Mesothelial cell of epicardium (in vitro differentiated cells): ENCODE measurements at regions not wholly inside any gene's neighbourhood (a gene's known extent, or its start where the extent isn't known, plus 50 kb on each side); places are given as distances from the start of the nearest gene placed in this dataset.

ENCODE experiments used
- DNase-seq, 2 experiments: peaks; one replicate each; pipeline ENCODE4 v3.0.0; 2021; ENCODE audit warnings: low spot score in 2 of 2; ENCODE audit not compliant: unreplicated experiment in 2 of 2
- H3K27ac Mint-ChIP-seq: 2 replicates; pipeline ENCODE4 v1.8.0; 2021; ENCODE audit warnings: mixed read lengths
- H3K27me3 Mint-ChIP-seq: 2 replicates; pipeline ENCODE4 v1.8.0; 2021; ENCODE audit warnings: low read depth, mixed read lengths
- H3K36me3 Mint-ChIP-seq: 2 replicates; pipeline ENCODE4 v1.8.0; 2021; ENCODE audit warnings: mixed read lengths
- H3K4me1 Mint-ChIP-seq: 2 replicates; pipeline ENCODE4 v1.8.0; 2021; ENCODE audit warnings: mixed read lengths
- H3K4me3 Mint-ChIP-seq: 2 replicates; pipeline ENCODE4 v1.8.0; 2021; ENCODE audit warnings: mild to moderate bottlenecking, moderate library complexity, mixed read lengths
- H3K9me3 Mint-ChIP-seq: 2 replicates; pipeline ENCODE4 v1.8.0; 2021; ENCODE audit warnings: mixed read lengths
- CTCF ChIP-seq: fragments of 200-600 bp; sonication (generic); IDR thresholded peaks from one replicate; pipeline ENCODE4 v1.5.0; 2021; ENCODE audit warnings: antibody characterized with exemption; ENCODE audit not compliant: unreplicated experiment

- Mint-ChIP-seq H3K27me3 (no peaks in the 10 kb centered on the region), H3K36me3 (no peaks in the 10 kb centered on the region), H3K27ac (no peak overlapping the region), H3K9me3 (no peaks in the 10 kb centered on the region), H3K4me3 (no peak overlapping the region), H3K4me1 (peaks cover 42% of the 10 kb centered on the region)
- TF ChIP-seq CTCF: no peak
- DNase-seq: no peak
Observed at GRCh38 chr2:236975766-236976165, 109.9 kb upstream of the COPS8 start.

- TF ChIP-seq CTCF: no peak
- no peak for DNase-seq
- H3K4me3 Mint-ChIP-seq: no peak overlapping the region
- H3K36me3 Mint-ChIP-seq: no peaks in the 10 kb centered on the region
- H3K9me3 Mint-ChIP-seq: no peaks in the 10 kb centered on the region
- no peaks in the 10 kb centered on the region for H3K27me3 Mint-ChIP-seq
- peaks cover 35% of the 10 kb centered on the region for H3K4me1 Mint-ChIP-seq
- H3K27ac Mint-ChIP-seq: no peak overlapping the region
Observed at GRCh38 chr2:236976266-236977062, 109.2 kb upstream of the COPS8 start.

GRCh38 chr2:236977063-236977851, 108.4 kb upstream of the COPS8 start:
- no peak for DNase-seq
- H3K27me3 Mint-ChIP-seq: no peaks in the 10 kb centered on the region
- H3K27ac Mint-ChIP-seq: peak overlapping the region; percentile 28
- TF ChIP-seq CTCF: no peak
- no peaks in the 10 kb centered on the region for H3K36me3 Mint-ChIP-seq
- H3K4me1 Mint-ChIP-seq: peaks cover 27% of the 10 kb centered on the region
- no peaks in the 10 kb centered on the region for H3K9me3 Mint-ChIP-seq
- H3K4me3 Mint-ChIP-seq: no peak overlapping the region

- Mint-ChIP-seq H3K4me1 (peaks cover 20% of the 10 kb centered on the region), H3K27ac (no peak overlapping the region), H3K4me3 (no peak overlapping the region), H3K36me3 (no peaks in the 10 kb centered on the region), H3K27me3 (no peaks in the 10 kb centered on the region), H3K9me3 (peaks cover 4% of the 10 kb centered on the region)
- no peak for TF ChIP-seq CTCF
- no peak for DNase-seq
Observed at GRCh38 chr2:236977852-236978398, 107.8 kb upstream of the COPS8 start.

GRCh38 chr2:236979664-236980063, 106.0 kb upstream of the COPS8 start:
- H3K27me3 Mint-ChIP-seq: no peaks in the 10 kb centered on the region
- no peaks in the 10 kb centered on the region for H3K36me3 Mint-ChIP-seq
- H3K4me3 Mint-ChIP-seq: no peak overlapping the region
- DNase-seq: no peak
- no peak overlapping the region for H3K27ac Mint-ChIP-seq
- H3K9me3 Mint-ChIP-seq: peaks cover 17% of the 10 kb centered on the region
- peaks cover 6% of the 10 kb centered on the region for H3K4me1 Mint-ChIP-seq
- no peak for TF ChIP-seq CTCF
